Activated CD8-positive, alpha-beta T cell treated with anti-CD3 and anti-CD28 coated beads, Interleukin-2, amount 10 ng/mL, durations not matched to agents 7 days and 5 days (primary cell): ENCODE measurements at regions not wholly inside any gene's neighbourhood (a gene's known extent, or its start where the extent isn't known, plus 50 kb on each side); places are given as distances from the start of the nearest gene placed in this dataset.

Experiments
- ATAC-seq: fragments of 150-1000 bp; cut with Tn5 transposase; one replicate; pipeline ENCODE4 v1.10.0; 2021; ENCODE audit warnings: moderate library complexity
- CTCF ChIA-PET: fragments of 350-600 bp; sonication (Branson Sonifier 250); formaldehyde crosslinking; loops from one replicate; lab custom pipeline; 2021; ENCODE audit warnings: antibody characterized with exemption; lab: Charles Lee
- POLR2A ChIA-PET: fragments of 350-600 bp; sonication (Branson Sonifier 250); formaldehyde crosslinking; loops from one replicate; lab custom pipeline; 2021; ENCODE audit warnings: antibody characterized with exemption; lab: Charles Lee
- DNase-seq: peaks from one replicate; pipeline ENCODE4 v3.0.0-alpha.2; 2020
- H3K27ac Mint-ChIP-seq: one replicate; pipeline ENCODE4 v1.8.0; 2021; ENCODE audit warnings: mild to moderate bottlenecking, mixed read lengths
- H3K27me3 Mint-ChIP-seq: one replicate; pipeline ENCODE4 v1.8.0; 2021; ENCODE audit warnings: low read depth, mixed read lengths
- H3K36me3 Mint-ChIP-seq: one replicate; pipeline ENCODE4 v1.8.0; 2021; ENCODE audit warnings: low read depth, mixed read lengths
- H3K4me1 Mint-ChIP-seq: one replicate; pipeline ENCODE4 v1.8.0; 2021; ENCODE audit warnings: low read depth, mixed read lengths
- H3K4me3 Mint-ChIP-seq: one replicate; pipeline ENCODE4 v1.8.0; 2021; ENCODE audit warnings: mild to moderate bottlenecking, mixed read lengths
- H3K9me3 Mint-ChIP-seq: one replicate; pipeline ENCODE4 v1.8.0; 2022; ENCODE audit warnings: mixed read lengths; ENCODE audit not compliant: insufficient read depth

DNA sequence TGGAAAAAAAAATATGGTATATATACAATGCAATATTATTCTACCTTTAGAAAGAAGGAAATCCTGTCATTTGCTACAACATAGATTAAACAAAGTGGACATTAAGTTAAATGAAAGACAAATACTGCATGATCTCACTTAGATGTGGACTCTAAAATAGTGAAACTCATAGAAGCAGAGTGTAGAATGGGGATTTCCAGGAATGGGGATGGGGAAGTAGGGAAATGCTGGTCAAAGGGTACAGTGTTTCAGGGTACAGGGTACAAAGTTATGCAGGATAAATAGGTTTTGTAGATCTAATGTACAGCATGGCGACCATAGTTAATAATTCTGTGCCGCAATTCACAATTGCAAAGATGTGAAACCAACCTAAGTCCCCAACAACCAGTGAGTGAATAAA, 385.5 kb downstream of the SFMBT2 start:
- CTCF ChIA-PET, result interaction anchor here (0.6 to 1.7 kb wide), 3 partner anchors 10 to 107 kb away, joined by 3 to 8 read pairs (median 3); no protein-coding TSS in a partner anchor
- ATAC-seq, result no peak
- Mint-ChIP-seq H3K27me3 (no peaks in the 10 kb centered on the region), H3K4me1 (peaks cover 30% of the 10 kb centered on the region), H3K9me3 (peaks cover 8% of the 10 kb centered on the region), H3K36me3 (peaks cover 16% of the 10 kb centered on the region), H3K27ac (no peak overlapping the region), H3K4me3 (no peak overlapping the region)
- no peak for DNase-seq
- POLR2A ChIA-PET, result no interaction called here

GRCh38 chr10:7015457-7015856, 395.4 kb downstream of the SFMBT2 start:
- DNase-seq, result no peak
- H3K36me3 Mint-ChIP-seq, result peaks cover 8% of the 10 kb centered on the region
- H3K27ac Mint-ChIP-seq, result no peak overlapping the region
- ChIA-PET POLR2A (no interaction called here), CTCF (interaction anchor here (1.6 kb wide), 1 partner anchor 19 kb away, joined by 3 read pairs; no protein-coding TSS in a partner anchor)
- ATAC-seq, result no peak
- H3K4me3 Mint-ChIP-seq, result no peak overlapping the region
- peaks cover 21% of the 10 kb centered on the region for H3K27me3 Mint-ChIP-seq
- H3K9me3 Mint-ChIP-seq, result peaks cover 14% of the 10 kb centered on the region
- H3K4me1 Mint-ChIP-seq, result no peaks in the 10 kb centered on the region

DNA sequence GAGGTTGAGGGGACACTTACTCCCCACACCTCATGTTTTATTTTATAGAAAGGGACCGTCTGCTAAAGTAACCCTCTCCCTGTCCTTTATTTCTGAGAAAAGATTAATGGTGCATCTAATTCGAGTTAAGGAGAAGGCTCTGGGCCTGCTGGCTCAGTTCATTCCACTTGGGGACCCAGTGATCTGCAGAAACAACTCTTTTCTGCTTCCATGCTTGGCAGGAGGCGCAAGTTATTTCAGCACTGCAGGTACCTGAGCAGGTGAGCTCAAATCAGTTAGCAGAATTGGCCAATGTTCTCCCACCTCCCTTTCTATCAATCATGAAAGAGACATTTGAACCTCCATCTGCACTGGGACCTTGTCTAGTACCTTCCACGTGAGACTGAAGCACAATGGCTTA, 396.1 kb downstream of the SFMBT2 start:
- Mint-ChIP-seq H3K36me3 (peaks cover 5% of the 10 kb centered on the region), H3K9me3 (peaks cover 7% of the 10 kb centered on the region), H3K4me3 (no peak overlapping the region), H3K27me3 (peaks cover 24% of the 10 kb centered on the region), H3K27ac (no peak overlapping the region), H3K4me1 (no peaks in the 10 kb centered on the region)
- DNase-seq, result no peak
- POLR2A ChIA-PET, result no interaction called here
- CTCF ChIA-PET, result interaction anchor here (1.6 kb wide), 1 partner anchor 19 kb away, joined by 3 read pairs; no protein-coding TSS in a partner anchor
- no peak for ATAC-seq

DNA sequence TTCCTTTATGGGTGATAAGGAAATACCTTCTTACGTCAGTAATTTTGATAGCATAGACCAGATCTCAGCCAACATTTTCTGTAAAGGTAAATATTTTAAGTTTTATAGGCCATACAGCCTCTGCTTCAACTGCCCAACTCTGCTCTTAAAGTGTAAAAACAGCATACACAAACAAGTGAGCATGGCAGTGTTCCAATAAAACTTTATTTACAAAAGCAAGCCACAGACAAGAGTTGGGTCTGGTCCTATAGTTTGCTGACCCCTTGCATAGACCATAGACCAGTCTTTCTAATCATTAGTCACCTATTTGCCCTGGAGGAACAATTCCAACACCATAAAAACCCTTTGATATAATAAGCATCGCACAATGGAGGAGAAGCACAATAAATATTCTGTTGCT, 398.8 kb downstream of the SFMBT2 start:
- no peak for ATAC-seq
- Mint-ChIP-seq H3K27me3 (peaks cover 22% of the 10 kb centered on the region), H3K4me3 (no peak overlapping the region), H3K9me3 (no peaks in the 10 kb centered on the region), H3K27ac (no peak overlapping the region), H3K4me1 (no peaks in the 10 kb centered on the region), H3K36me3 (no peaks in the 10 kb centered on the region)
- POLR2A ChIA-PET, result no interaction called here
- CTCF ChIA-PET, result no interaction called here
- no peak for DNase-seq

DNA sequence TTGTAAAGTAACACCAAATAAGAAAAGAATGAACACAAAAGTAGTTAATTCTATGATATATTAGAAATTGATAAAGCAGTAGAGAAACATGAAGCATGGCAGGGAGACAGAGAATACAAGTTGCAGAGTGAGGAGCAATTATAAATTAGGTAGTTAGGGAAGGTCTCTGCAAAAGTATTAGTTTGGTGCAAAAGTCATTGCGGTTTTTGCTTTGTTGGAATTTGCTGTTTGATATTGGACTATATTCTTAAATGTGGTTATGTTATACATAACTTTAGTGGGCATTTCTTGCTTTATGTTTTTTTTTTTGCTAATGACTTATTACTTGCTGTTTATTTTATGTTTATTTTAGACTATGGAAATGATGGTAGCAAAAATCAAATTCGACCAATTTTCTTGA, 402.2 kb downstream of the SFMBT2 start:
- ChIA-PET POLR2A (no interaction called here), CTCF (no interaction called here)
- peaks cover 25% of the 10 kb centered on the region for H3K27me3 Mint-ChIP-seq

GRCh38 chr10:7007600-7008190, 403.1 kb downstream of the SFMBT2 start:
- Mint-ChIP-seq H3K4me3 (no peak overlapping the region), H3K27me3 (peaks cover 28% of the 10 kb centered on the region), H3K9me3 (no peaks in the 10 kb centered on the region), H3K27ac (no peak overlapping the region), H3K36me3 (no peaks in the 10 kb centered on the region), H3K4me1 (peaks cover 9% of the 10 kb centered on the region)
- DNase-seq (no peak), ATAC-seq (no peak)
- POLR2A ChIA-PET, result no interaction called here
- CTCF ChIA-PET, result no interaction called here

More for the DNA sequence above, 402.2 kb downstream of the SFMBT2 start:
- H3K27ac Mint-ChIP-seq, result no peak overlapping the region
- no peaks in the 10 kb centered on the region for H3K9me3 Mint-ChIP-seq
- H3K4me3 Mint-ChIP-seq, result no peak overlapping the region
- ATAC-seq, result no peak
- H3K36me3 Mint-ChIP-seq, result no peaks in the 10 kb centered on the region
- H3K4me1 Mint-ChIP-seq, result peaks cover 7% of the 10 kb centered on the region
- no peak for DNase-seq

DNA sequence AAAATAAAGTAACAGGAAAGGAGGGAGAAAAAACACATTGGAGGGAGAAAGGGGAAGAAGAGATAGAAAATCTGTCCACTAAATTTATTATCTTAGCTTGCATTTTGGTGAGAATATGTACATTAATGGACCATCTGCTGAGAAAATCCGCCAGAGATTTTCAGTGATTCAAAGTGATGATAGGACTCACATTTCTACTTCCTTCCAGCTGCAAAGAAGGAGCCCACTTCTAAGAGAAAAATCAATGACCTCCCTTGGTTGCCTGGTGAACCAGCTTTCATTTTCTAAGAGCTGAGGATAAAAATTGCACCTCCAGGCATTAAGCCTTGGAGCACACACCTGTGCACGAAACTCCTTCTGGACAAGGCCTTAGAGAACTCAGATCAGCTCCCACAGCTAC, 404.3 kb downstream of the SFMBT2 start:
- DNase-seq (no peak), ATAC-seq (no peak)
- Mint-ChIP-seq H3K36me3 (no peaks in the 10 kb centered on the region), H3K27me3 (peaks cover 25% of the 10 kb centered on the region), H3K4me3 (no peak overlapping the region), H3K4me1 (peaks cover 9% of the 10 kb centered on the region), H3K27ac (no peak overlapping the region), H3K9me3 (no peaks in the 10 kb centered on the region)
- POLR2A ChIA-PET, result no interaction called here
- CTCF ChIA-PET, result interaction anchor here (1.1 kb wide), 1 partner anchor 88 kb away, joined by 3 read pairs; no protein-coding TSS in a partner anchor

DNA sequence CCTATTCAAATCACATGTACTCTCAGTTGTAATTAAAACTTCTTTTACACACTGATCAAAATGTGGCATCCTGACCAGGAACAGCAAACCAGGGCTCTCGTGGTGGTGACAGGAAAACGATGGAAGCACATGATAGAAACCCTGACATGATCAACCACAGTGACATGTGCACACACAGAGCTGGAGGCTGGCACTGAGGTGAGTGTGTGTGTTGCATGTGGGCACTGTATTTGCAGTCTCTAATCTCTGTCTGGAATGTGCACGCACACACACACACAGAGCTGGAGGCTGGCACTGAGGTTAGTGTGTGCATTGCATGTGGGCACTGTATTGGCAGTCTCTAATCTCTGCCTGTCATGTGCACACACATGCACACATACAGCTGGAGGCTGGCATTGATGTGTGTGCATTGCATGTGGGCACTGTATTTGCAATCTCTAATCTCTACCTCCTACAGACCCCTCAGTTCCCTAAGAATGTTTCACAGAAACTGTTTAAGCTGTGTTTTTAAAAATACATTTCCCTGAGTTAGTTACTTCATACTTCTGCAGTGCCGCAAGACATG, 406.9 kb downstream of the SFMBT2 start:
- ATAC-seq, result no peak
- Mint-ChIP-seq H3K9me3 (no peaks in the 10 kb centered on the region), H3K4me1 (peaks cover 9% of the 10 kb centered on the region), H3K4me3 (no peak overlapping the region), H3K36me3 (no peaks in the 10 kb centered on the region), H3K27ac (no peak overlapping the region), H3K27me3 (peaks cover 25% of the 10 kb centered on the region)
- ChIA-PET CTCF (no interaction called here), POLR2A (no interaction called here)
- DNase-seq, result no peak

- ChIA-PET POLR2A (no interaction called here), CTCF (no interaction called here)
- no peak overlapping the region for H3K27ac Mint-ChIP-seq
- peaks cover 26% of the 10 kb centered on the region for H3K27me3 Mint-ChIP-seq
- H3K4me3 Mint-ChIP-seq, result no peak overlapping the region
- no peaks in the 10 kb centered on the region for H3K9me3 Mint-ChIP-seq
- H3K36me3 Mint-ChIP-seq, result no peaks in the 10 kb centered on the region
- peaks cover 9% of the 10 kb centered on the region for H3K4me1 Mint-ChIP-seq
- DNase-seq (no peak), ATAC-seq (no peak)
Observed at GRCh38 chr10:7000061-7000460, 410.8 kb downstream of the SFMBT2 start.

- H3K36me3 Mint-ChIP-seq, result no peaks in the 10 kb centered on the region
- peaks cover 23% of the 10 kb centered on the region for H3K27me3 Mint-ChIP-seq
Observed at GRCh38 chr10:6999232-6999925, 411.5 kb downstream of the SFMBT2 start.

DNA sequence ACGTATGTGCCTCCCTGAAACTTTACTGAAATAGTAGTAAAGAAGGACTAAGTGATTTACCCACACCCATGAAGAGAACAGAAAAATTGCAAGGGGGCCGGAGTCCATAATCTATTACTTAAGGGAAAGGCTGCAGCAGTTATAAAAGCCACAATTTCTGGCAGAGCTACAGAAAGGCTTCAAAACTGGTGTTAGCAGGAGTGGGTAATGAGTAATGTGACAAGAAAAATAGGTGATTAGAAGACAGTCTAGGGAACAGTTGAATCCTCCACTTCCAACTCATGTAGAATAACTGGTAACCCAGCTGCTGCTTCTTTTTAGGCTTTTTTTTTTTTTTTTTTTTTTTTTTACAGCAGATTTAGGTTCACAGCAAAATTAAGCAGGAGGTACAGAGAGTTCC, 413.3 kb downstream of the SFMBT2 start:
- CTCF ChIA-PET, result no interaction called here

More at GRCh38 chr10:6999232-6999925, 411.5 kb downstream of the SFMBT2 start:
- H3K4me1 Mint-ChIP-seq, result peaks cover 9% of the 10 kb centered on the region
- POLR2A ChIA-PET, result interaction anchor here (0.6 kb wide), 1 partner anchor 153 kb away, joined by 3 read pairs; no protein-coding TSS in a partner anchor
- no peak for ATAC-seq
- no peaks in the 10 kb centered on the region for H3K9me3 Mint-ChIP-seq
- H3K27ac Mint-ChIP-seq, result no peak overlapping the region
- CTCF ChIA-PET, result no interaction called here
- DNase-seq, result no peak
- H3K4me3 Mint-ChIP-seq, result no peak overlapping the region

DNA sequence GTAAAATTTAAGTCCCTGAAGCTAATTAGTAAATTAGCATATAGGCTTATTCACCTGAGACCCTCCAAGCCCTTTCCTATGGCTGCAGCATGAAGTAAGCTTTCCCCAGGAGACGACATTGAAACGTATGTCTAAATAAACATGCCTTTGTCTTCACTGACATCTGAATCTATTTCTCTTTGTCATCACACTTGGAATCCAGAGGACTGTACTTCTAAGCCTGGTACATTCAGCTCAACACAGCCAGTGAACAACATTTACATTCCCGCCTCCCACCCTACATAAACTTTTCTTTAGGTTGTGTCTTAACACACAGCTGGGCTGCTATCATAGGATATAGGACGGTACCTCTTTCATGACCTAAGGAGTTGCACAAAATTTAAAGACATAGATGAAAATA, 414.4 kb downstream of the SFMBT2 start:
- ChIA-PET CTCF (no interaction called here), POLR2A (no interaction called here)
- Mint-ChIP-seq H3K27me3 (peaks cover 13% of the 10 kb centered on the region), H3K36me3 (peaks cover 3% of the 10 kb centered on the region), H3K27ac (no peak overlapping the region), H3K9me3 (no peaks in the 10 kb centered on the region), H3K4me3 (no peak overlapping the region), H3K4me1 (no peaks in the 10 kb centered on the region)
- no peak for DNase-seq
- no peak for ATAC-seq

More for the DNA sequence above, 413.3 kb downstream of the SFMBT2 start:
- H3K9me3 Mint-ChIP-seq, result no peaks in the 10 kb centered on the region
- H3K27ac Mint-ChIP-seq, result no peak overlapping the region
- POLR2A ChIA-PET, result no interaction called here
- no peak overlapping the region for H3K4me3 Mint-ChIP-seq
- peaks cover 17% of the 10 kb centered on the region for H3K27me3 Mint-ChIP-seq
- ATAC-seq (no peak), DNase-seq (no peak)
- peaks cover 3% of the 10 kb centered on the region for H3K36me3 Mint-ChIP-seq
- H3K4me1 Mint-ChIP-seq, result no peaks in the 10 kb centered on the region
